Coronary artery (tissue), 2 donors: ENCODE measurements at regions not wholly inside any gene's neighbourhood (a gene's known extent, or its start where the extent isn't known, plus 50 kb on each side); places are given as distances from the start of the nearest gene placed in this dataset.

ENCODE experiments used
- DNase-seq: peaks from one replicate; pipeline ENCODE4 v3.0.0-alpha.2; 2017; ENCODE audit warnings: low spot score
- H3K27ac ChIP-seq, 2 donors: fragments of 200-600 bp; sonication (generic); one replicate each; pipeline ENCODE4 v1.5.1; 2016 to 2019
- H3K4me3 ChIP-seq: fragments of 200-600 bp; sonication (generic); 2 replicates; pipeline ENCODE4 v1.5.1; 2016; ENCODE audit warnings: mild to moderate bottlenecking, moderate library complexity
- CTCF ChIP-seq: fragments of 200-600 bp; sonication (generic); IDR thresholded peaks from one replicate; pipeline ENCODE4 v1.5.1; 2019; ENCODE audit warnings: antibody characterized with exemption

- H3K4me3 ChIP-seq, result no peak overlapping the region
- no peak for TF ChIP-seq CTCF
- no peak for DNase-seq
These were observed 142.4 kb downstream of the EN1 start for GRCh38 chr2:118705032-118705431.

GRCh38 chr2:118699447-118700175 lies 147.8 kb downstream of the EN1 start:
- no peak overlapping the region for H3K4me3 ChIP-seq
- no peak overlapping the region for H3K27ac ChIP-seq
- TF ChIP-seq CTCF, result no peak
- DNase-seq, result no peak

More at GRCh38 chr2:118705032-118705431, 142.4 kb downstream of the EN1 start:
- H3K27ac ChIP-seq, result no peak overlapping the region

- DNase-seq, result no peak
- no peak for TF ChIP-seq CTCF
- Histone ChIP-seq H3K27ac (no peak overlapping the region), H3K4me3 (no peak overlapping the region)
These were observed 148.9 kb downstream of the EN1 start for GRCh38 chr2:118698564-118698963.

GRCh38 chr2:118697781-118698180 lies 149.7 kb downstream of the EN1 start:
- H3K27ac ChIP-seq, result no peak overlapping the region
- no peak for TF ChIP-seq CTCF
- H3K4me3 ChIP-seq, result no peak overlapping the region
- no peak for DNase-seq

GRCh38 chr2:118696786-118697465 lies 150.5 kb downstream of the EN1 start:
- TF ChIP-seq CTCF, result no peak

GRCh38 chr2:118693287-118693822 lies 154.1 kb downstream of the EN1 start:
- no peak overlapping the region for H3K4me3 ChIP-seq
- no peak for TF ChIP-seq CTCF
- H3K27ac ChIP-seq, result no peak overlapping the region
- DNase-seq, result no peak

More at GRCh38 chr2:118696786-118697465, 150.5 kb downstream of the EN1 start:
- Histone ChIP-seq H3K4me3 (no peak overlapping the region), H3K27ac (no peak overlapping the region)
- no peak for DNase-seq
